Epithelial cell of esophagus (primary cell): ENCODE measurements at regions not wholly inside any gene's neighbourhood (a gene's known extent, or its start where the extent isn't known, plus 50 kb on each side); places are given as distances from the start of the nearest gene placed in this dataset.
"Not testable (repeated sequence)": the region's sequence is repeated elsewhere in the genome, so short reads cannot be mapped to it uniquely, and the experiment has no call there.

Experiments
- DNase-seq: peaks from one replicate; pipeline ENCODE4 v3.0.0; 2010; ENCODE audit warnings: low read depth
- H3K4me3 ChIP-seq: 2 replicates; pipeline ENCODE4 v1.5.1; 2011; ENCODE audit warnings: mild to moderate bottlenecking, low read length, control low read depth
- CTCF ChIP-seq: IDR thresholded peaks from 2 replicates; pipeline ENCODE4 v1.5.1; 2011; ENCODE audit warnings: low read depth, mild to moderate bottlenecking, low read length, control low read depth, inconsistent platforms; ENCODE audit not compliant: insufficient read depth; ENCODE audit errors: missing control alignments

- not testable (repeated sequence) for DNase-seq, H3K4me3 ChIP-seq
Observed at GRCh38 chr1:149841597-149842238, 57.6 kb upstream of the BOLA1 start.

DNA sequence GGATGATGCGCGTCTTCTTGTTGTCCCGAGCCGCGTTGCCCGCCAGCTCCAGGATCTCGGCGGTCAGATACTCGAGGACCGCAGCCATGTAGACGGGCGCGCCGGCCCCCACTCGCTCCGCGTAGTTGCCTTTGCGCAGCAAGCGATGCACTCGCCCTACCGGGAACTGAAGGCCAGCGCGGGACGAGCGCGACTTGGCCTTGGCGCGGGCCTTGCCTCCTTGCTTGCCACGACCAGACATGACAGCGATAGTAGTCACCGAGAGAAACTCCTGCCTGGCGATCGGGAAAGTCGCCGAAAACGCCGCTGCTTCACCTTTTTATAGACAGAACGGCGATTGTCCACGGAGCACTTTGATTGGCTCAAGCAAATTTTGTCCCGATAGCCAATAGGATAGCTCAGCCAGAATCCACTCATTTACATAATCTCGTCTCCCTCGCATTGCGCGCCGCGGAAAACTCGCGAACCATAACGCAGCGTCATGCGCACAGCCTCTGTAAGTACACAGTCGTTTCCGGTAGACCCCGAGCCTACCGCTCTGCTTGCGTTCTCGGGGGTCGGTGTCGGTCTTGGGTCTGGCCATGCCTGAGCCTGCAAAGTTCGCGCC is 56.8 kb upstream of the BOLA1 start:
- DNase-seq, H3K4me3 ChIP-seq: not testable (repeated sequence)

- TF ChIP-seq CTCF = no peak
- H3K4me3 ChIP-seq = peak overlapping the region; percentile 59
- DNase-seq = peak; percentile 15
Observed at GRCh38 chr1:149843431-149844041, 55.8 kb upstream of the BOLA1 start.

GRCh38 chr1:149844101-149844500 is 55.3 kb upstream of the BOLA1 start:
- peak overlapping the region; percentile 59 for H3K4me3 ChIP-seq
- peak; percentile 82 for DNase-seq
- no peak for TF ChIP-seq CTCF

- no peak for TF ChIP-seq CTCF
- DNase-seq = no peak
- H3K4me3 ChIP-seq = peak overlapping the region; percentile 59
Observed at GRCh38 chr1:149844650-149845255, 54.6 kb upstream of the BOLA1 start.

DNA sequence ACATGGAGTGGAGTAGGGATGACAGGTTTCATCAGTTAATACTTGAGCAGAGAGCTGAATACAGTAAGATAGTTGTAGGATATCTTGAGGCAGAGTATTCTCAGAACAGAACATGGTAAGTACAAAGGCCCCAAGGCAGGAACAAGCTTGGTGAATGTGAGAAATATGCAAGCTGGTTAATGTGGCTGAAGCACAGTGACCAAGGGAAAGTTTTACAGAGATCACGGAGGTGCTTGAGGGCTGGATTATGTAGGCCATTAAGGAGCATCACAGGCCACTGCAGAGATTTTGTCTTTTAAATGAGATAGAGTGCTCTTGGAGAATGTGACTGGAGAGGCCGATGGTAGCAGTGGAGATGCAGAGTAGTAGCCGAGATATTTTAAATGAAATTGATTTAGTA is 54.0 kb upstream of the BOLA1 start:
- no peak for DNase-seq
- no peak overlapping the region for H3K4me3 ChIP-seq
- TF ChIP-seq CTCF = no peak

GRCh38 chr1:149846042-149846441 is 53.3 kb upstream of the BOLA1 start:
- no peak for TF ChIP-seq CTCF
- H3K4me3 ChIP-seq = no peak overlapping the region
- DNase-seq = no peak
